GM18951 (cell line): ENCODE measurements at regions not wholly inside any gene's neighbourhood (a gene's known extent, or its start where the extent isn't known, plus 50 kb on each side); places are given as distances from the start of the nearest gene placed in this dataset.

Experiments used
- POLR2A ChIP-seq: IDR thresholded peaks from 4 replicates; pipeline ENCODE4 v1.6.1; 2011; ENCODE audit warnings: mild to moderate bottlenecking; ENCODE audit not compliant: insufficient read length, insufficient read depth; ENCODE audit errors: extremely low read depth
- in situ Hi-C: fragments of 300-500 bp; cut with MboI; formaldehyde crosslinking; loops from one replicate; pipeline ENCODE4 v1.12.0; 2022; ENCODE audit warnings: low sequenced_read_pairs, mixed read lengths, inconsistent platforms; ENCODE audit not compliant: unreplicated experiment

DNA sequence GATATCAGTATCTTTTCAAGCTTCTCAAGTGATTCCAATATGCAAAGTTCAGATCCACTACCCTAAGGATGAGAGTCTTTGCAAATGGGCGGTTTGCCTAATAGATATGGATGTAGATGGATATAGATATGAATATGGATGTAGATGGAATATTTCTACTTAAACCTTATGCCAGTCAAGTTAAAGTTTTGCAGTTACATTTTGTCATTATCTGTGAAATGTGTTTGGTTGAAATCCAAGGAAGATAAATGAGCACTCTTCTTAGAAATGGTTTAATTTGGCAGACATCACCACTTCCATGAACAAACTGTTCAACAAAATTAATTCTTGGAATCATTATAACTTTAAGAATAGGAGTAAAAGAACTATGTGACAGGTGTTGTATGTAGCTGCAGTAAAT lies 1066.6 kb downstream of the PCDH18 start:
- TF ChIP-seq POLR2A = no peak
- in situ Hi-C loops = no loop called here

DNA sequence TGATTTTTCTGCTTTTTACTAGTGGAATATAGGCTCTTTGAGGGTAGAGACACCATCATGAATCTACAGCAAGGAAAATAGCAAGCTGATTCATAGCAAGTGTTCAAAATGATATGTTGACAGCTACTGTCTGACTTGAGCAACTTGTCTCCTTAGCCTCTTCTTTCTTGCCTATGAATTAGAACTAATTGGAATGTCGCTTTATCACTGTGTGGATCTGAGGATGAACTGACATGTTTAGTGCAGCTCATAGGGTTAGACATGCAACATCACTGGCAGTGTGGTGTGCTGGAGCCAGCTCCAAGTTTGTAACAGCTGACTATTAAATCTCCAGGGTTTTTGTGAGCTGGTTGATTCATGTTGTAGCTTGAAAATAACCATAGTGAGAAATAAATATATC lies 1068.4 kb downstream of the PCDH18 start:
- in situ Hi-C loops = no loop called here

DNA sequence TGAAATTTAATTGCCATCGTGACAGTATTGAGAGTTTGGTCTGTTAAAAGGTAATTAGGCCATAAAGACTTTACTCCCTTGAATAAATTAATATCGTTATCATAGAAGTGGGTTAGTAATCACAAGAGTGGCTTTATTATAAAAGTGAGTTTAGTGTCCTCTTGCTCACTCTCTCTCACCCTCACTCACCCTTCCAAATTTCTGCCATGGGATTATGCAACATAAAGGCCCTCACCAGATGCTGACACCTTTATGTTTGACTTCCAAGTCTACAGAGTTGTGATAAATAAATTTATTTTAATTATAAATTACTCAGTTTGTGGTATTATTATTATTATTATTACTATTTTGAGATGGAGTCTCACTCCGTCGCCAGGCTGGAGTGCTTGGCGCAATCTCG lies 1070.8 kb downstream of the PCDH18 start:
- no peak for TF ChIP-seq POLR2A
- in situ Hi-C loops = no loop called here

More for the DNA sequence above, 1068.4 kb downstream of the PCDH18 start:
- TF ChIP-seq POLR2A = no peak

DNA sequence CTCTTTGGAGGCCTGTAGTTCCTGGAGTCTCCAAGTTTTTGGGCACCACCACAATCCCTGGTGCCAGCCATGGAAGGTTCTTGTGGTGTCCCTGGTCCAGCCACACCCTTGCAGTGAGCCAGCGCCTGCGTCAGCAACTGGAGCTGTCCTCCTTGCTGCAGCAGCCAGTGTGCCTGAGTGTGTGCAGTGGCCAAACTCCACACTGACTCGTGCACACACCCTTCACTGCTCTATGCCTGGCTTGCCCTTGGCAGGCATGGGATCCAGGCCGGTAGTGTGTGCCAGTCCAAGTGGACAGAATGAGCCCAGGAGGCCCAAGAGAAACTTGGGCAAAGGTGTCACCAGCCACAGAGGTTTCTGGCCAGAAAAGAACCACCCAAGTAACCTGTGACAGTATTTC lies 1074.0 kb downstream of the PCDH18 start:
- in situ Hi-C loops = no loop called here
- no peak for TF ChIP-seq POLR2A

DNA sequence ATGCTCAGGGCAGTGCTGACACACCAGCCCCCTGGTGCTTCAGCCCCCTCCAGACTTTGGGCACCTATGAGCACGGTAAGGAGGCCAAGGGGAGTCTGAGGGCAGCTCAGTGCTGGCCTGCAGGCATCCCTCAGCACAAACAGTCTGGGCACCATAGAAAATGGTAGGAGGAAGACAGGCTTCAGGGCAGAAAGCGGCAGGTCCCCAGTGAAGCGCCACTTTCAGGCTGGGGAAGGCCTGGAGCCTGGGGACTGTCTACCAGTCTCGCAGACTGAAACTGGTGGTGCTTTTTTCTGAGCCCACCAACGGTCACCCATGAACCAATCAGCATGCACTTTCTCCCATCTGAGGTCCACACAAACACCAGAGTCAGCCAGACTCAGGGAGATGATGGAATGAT lies 1074.7 kb downstream of the PCDH18 start:
- in situ Hi-C loops = no loop called here
- no peak for TF ChIP-seq POLR2A

DNA sequence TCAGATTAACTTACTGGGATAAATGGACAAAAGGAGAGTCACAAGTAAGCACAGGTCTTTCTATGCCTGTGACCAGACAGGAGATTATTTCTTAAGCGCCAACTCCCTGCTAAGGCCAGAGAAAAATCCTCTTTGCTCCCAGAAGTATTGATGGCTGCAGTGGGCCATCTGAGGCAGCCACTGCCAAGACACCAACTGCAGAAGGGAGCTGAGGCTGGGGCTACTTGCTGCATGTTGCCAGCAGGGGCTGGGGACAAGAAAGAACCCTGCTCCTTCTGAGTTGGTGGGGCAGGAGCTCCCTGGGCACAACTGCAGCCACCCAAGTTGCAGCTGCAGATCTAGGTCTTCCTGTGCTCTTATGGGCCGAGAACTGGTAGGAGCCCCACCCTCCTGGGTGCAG lies 1075.3 kb downstream of the PCDH18 start:
- no peak for TF ChIP-seq POLR2A
- in situ Hi-C loops = no loop called here

DNA sequence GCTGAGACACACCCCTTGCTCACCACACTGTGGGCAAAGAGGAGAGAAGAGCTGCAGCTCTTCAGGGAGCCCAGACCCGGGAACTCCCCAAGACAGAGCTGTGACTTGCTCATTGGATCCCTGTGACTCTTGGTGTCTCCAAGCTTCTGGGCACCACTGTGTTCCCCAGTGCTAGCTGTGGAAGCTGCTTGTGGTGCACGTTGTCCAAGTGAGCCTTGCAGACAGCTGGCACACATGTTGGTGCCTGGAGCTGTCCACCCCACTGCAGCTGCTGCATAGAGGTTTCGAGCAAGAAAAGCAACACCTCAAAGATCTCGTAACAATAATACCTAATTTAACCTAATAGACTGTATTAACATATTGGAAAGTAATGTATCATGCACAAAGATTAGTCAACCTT lies 1089.3 kb downstream of the PCDH18 start:
- no peak for TF ChIP-seq POLR2A
- in situ Hi-C loops = no loop called here

DNA sequence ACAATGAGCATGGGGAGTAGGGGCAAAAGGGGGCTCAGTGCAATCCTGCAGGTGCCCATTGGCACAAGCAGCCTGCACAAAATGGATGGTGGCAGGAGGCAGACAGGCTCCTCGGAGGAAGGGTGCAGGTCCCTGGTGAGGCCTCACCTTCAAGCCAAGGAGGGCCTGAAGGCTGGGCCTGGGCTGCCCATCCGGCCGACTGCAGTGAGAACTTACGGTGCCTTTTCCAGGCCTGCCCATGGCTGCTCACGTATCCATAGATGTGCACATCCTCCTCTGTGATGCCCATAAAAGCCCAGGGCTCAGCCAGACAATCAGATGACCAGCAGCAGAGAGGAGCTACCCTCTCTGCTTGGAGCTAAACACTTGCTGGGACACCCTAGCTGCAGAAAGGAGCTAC lies 1089.8 kb downstream of the PCDH18 start:
- in situ Hi-C loops = no loop called here
- no peak for TF ChIP-seq POLR2A

DNA sequence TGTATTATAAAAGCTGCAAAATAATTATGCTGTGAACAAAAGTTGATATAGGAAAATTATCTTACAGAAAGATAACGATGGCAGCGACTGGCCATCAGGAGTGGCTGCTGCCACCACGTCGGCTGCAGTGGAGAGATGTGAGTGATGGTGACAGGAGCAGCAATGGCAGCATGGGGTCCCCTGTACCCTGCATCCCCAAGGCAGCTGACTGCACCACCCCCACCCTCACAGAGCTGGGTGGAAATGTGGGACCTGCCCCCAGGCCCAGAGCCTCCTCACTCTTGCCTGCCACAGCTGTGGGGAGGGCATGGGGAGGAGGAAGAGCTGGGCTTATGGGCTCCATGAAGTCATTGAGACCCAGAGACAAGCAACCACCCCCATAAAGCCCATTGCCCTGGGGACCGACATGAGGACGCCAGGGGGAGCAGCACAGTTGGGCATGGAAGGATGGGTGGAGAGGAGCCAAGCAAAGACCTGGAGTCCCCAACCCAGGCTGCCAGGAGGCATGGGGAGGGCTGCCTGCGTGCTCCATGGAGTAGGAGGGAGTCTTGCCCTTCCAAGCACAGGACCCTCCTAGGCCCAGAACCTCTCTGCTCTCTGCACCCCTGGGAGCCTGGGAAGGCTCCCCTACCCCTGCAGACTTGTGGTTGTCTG lies 1090.5 kb downstream of the PCDH18 start:
- in situ Hi-C loops = no loop called here
- TF ChIP-seq POLR2A = no peak

DNA sequence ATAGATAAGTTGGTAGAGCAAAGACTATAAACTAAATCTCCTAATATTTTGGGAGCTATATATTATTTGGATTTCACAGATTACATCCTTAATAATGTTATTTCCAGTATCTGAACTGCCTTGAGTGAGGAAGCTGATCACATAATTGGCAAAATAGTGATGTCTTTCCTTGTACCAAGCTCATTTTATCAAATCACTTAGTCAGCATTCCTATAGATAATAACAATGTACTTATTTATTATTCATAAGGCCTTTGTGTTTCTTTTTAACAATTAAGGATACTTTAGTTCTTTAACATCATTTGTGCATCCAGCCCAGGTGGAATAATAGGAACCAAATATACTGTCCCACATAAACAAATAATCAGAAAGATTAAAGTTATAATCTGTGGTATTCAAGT lies 1093.6 kb downstream of the PCDH18 start:
- in situ Hi-C loops = no loop called here
- no peak for TF ChIP-seq POLR2A

DNA sequence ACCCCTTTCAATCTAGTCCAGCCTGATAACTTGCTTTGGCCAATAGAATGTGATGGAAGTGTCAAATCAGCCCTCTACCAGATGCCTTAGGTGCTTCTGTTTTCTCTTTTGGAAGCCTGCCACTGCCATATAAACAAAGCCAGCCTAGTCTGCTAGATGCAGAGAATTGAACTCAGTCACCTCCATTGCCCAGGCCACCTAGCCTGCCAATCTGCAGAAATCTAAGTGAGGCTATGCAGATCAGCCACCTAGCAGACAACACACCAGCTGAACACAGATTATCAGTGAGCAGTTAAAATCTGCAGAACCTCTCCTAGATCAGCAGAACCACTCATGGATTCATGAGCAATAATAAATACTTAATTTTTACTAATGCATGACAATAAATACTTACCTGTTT lies 1108.2 kb downstream of the PCDH18 start:
- in situ Hi-C loops = no loop called here

DNA sequence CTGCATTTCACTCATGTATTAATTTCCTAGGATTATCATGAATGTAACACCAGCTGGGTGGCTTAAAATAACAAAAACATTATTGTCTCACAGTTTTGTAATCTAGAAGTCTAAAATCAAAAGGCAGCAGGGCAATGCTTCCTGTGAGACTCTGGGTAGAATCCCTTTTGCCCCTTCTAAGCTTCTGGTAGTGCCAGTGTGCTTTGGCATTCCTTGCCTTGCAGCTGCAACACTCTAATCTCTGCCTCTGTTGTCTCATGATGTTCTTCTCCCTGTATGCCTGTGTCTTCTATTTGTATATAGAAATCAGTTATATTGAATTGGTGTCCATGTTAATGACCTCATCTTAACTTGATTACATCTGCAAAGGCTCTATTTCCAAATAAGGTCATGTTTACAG lies 1117.3 kb downstream of the PCDH18 start:
- no peak for TF ChIP-seq POLR2A
- in situ Hi-C loops = no loop called here

More for the DNA sequence above, 1108.2 kb downstream of the PCDH18 start:
- no peak for TF ChIP-seq POLR2A

DNA sequence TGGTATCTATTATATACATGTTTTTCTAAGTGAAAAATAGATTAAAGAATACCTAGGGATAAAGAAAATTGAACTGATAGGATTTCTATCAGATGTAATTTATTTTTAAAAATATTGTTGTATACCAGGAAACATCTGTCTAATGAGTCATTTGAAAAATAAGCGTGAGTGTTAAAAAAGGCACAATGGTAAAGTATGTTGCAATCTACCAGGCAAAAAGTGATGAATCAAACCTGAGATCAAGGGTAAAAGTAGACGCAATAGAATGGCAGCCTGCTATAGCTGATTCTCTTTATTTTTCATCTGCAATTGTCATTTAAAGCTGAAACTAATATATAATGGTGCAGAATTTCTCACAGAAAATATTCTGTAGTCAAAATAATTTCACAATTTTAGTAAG lies 1119.6 kb downstream of the PCDH18 start:
- no peak for TF ChIP-seq POLR2A
- in situ Hi-C loops = no loop called here

DNA sequence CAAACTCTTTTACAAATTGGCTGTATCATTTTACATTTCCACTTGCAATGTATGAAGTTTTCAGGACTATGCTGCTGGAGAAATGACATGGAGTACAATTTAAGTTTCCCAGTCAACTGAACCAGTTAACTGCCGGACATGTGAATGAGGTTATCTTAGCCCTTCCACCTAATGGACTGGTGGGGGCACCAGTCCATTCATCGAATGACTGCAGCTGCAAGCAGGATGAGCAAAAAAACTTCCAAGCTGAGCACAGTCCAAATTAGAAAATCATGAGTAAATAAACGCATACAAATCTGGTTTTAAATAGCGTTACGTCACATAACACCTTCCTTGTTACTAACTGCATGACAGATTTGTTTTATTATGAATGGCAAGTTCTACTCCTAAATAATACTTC lies 1131.5 kb downstream of the PCDH18 start:
- no peak for TF ChIP-seq POLR2A
- in situ Hi-C loops = no loop called here

DNA sequence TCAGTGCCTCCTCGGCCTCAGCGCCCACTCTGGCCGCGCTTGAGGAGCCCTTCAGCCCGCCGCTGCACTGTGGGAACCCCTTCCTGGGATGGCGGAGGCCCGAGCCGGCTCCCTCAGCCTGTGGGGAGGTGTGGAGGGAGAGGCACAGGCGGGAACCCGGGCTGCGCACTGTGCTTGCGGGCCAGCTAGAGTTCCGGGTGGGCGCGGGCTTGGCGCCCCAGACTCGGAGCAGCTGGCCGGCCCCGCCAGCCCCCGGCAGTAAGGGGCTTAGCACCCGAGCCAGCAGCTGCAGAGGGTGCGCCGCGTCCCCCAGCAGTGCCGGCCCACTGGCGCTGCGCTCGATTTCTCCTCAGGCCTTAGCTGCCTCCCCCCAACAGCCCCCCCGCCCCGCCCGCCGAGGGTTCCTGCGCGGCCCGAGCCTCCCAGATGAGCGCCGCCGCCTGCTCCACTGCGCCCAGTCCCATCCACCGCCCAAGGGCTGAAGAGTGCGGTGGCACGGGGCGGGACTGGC lies 1137.0 kb downstream of the PCDH18 start:
- no peak for TF ChIP-seq POLR2A
- in situ Hi-C loops = no loop called here
